AG04449 (cell line): ENCODE measurements at regions not wholly inside any gene's neighbourhood (a gene's known extent, or its start where the extent isn't known, plus 50 kb on each side); places are given as distances from the start of the nearest gene placed in this dataset.
A peak's percentile ranks its signal among the peaks of the same experiment; 100 is the strongest.

Experiments
- CTCF ChIA-PET: fragments of 350-600 bp; formaldehyde crosslinking; extraction: SDS; loops from one replicate; lab custom pipeline; 2021; ENCODE audit warnings: antibody characterized with exemption; lab: Yijun Ruan, JAX
- POLR2A ChIA-PET: fragments of 400-600, 350-600 bp; formaldehyde crosslinking; extraction: SDS; loops from one replicate; lab custom pipeline; 2020; ENCODE audit warnings: antibody characterized with exemption, inconsistent platforms; lab: Yijun Ruan, JAX
- DNase-seq: peaks from one replicate; pipeline ENCODE4 v3.0.0-alpha.2; 2010; ENCODE audit warnings: low read depth, low spot score
- H3K4me3 ChIP-seq: 2 replicates; pipeline ENCODE4 v1.5.1; 2011; ENCODE audit warnings: low read depth, mild to moderate bottlenecking, control low read depth, low read length
- CTCF ChIP-seq: IDR thresholded peaks from one replicate; pipeline ENCODE4 v1.5.1; 2011; ENCODE audit warnings: mild to moderate bottlenecking, moderate library complexity, low read length, control low read depth, inconsistent platforms; ENCODE audit not compliant: insufficient read depth; ENCODE audit errors: missing control alignments

GRCh38 chr1:219081943-219082925 is 91.4 kb upstream of the LYPLAL1 start:
- H3K4me3 ChIP-seq = no peak overlapping the region
- POLR2A ChIA-PET = no interaction called here
- no peak for TF ChIP-seq CTCF
- DNase-seq = no peak
- CTCF ChIA-PET = interaction anchor here (0.7 to 6.0 kb wide), 2 partner anchors 15 to 16 kb away, joined by 3 to 26 read pairs; no protein-coding TSS in a partner anchor

DNA sequence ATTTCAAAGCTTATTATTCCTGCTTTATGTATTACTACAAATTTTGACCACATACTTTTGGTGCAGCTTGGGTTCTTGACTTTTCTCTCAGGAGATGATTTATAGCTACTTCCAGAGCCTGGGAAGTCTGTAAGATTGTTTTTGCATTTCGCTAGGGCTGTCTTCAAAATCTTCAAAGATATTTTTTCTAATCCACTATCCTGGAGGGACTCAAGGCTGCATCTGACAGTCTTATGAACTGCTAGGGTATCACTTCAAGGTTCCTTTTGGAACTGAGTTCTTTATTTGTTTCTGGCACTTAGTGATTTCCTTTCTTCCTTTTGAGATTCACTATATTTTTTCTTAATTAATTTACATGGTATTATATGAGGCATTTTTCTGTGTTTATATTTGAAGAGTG is 90.0 kb upstream of the LYPLAL1 start:
- no peak overlapping the region for H3K4me3 ChIP-seq
- DNase-seq = no peak
- POLR2A ChIA-PET = no interaction called here

DNA sequence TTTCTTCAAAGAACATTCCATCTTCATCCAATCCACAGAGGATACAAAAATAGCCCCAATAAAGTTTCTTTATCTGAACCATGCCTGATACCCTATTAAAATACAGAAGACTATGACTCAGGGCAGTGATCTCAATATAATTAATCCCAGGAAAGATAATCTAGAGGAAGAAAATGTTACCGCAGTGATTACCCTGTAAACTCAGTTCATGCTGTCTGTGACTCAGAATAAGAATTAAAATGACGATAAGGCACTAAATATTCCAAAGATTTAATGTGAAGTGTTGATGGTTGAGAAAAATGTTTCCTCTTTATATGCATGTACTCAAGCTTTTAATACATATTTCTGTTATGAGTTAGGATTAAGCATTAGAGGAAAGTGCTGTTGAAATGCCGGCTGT is 88.6 kb upstream of the LYPLAL1 start:
- no peak for TF ChIP-seq CTCF
- no peak overlapping the region for H3K4me3 ChIP-seq
- ChIA-PET POLR2A (no interaction called here), CTCF (no interaction called here)
- DNase-seq = peak; percentile 63

More for the DNA sequence above, 90.0 kb upstream of the LYPLAL1 start:
- CTCF ChIA-PET = no interaction called here
- TF ChIP-seq CTCF = no peak

- DNase-seq = peak; percentile 16
- CTCF ChIA-PET = interaction anchor here (1.0 kb wide), 1 partner anchor 9 kb away, joined by 3 read pairs; no protein-coding TSS in a partner anchor
- TF ChIP-seq CTCF = no peak
- no peak overlapping the region for H3K4me3 ChIP-seq
- POLR2A ChIA-PET = no interaction called here
Measured at GRCh38 chr1:219085988-219086387, 87.7 kb upstream of the LYPLAL1 start.

- CTCF ChIA-PET = no interaction called here
- no peak for DNase-seq
- H3K4me3 ChIP-seq = no peak overlapping the region
- TF ChIP-seq CTCF = no peak
- POLR2A ChIA-PET = interaction anchor here (0.6 kb wide), 1 partner anchor 352 kb away, joined by 3 read pairs; no protein-coding TSS in a partner anchor
Measured at GRCh38 chr1:219086956-219087469, 86.7 kb upstream of the LYPLAL1 start.
